Kidney (tissue), 13 donors: ENCODE measurements at regions not wholly inside any gene's neighbourhood (a gene's known extent, or its start where the extent isn't known, plus 50 kb on each side); places are given as distances from the start of the nearest gene placed in this dataset.

Source experiments
- DNase-seq, 5 donors: peaks; one replicate each; pipeline ENCODE4 v3.0.0-alpha.2; 2013 to 2020
- FAIRE-seq: peaks from 2 replicates; lab custom pipeline; 2012; peaks lifted over from hg19 to GRCh38; lab: Jason Lieb, UNC
- H3K27ac ChIP-seq, 2 donors: one replicate each; pipeline ENCODE4 v1.7.0; 2013; ENCODE audit warnings: low read depth in 2 of 2, low read length in 2 of 2, inconsistent platforms in 1 of 2
- H3K27me3 ChIP-seq: one replicate; pipeline ENCODE4 v1.7.1; 2013; ENCODE audit warnings: low read length, inconsistent platforms; ENCODE audit not compliant: control insufficient read depth, insufficient read depth
- H3K36me3 ChIP-seq, 3 donors: one replicate each; pipeline versions ENCODE4 v1.7.0 to v1.7.1; 2013; ENCODE audit warnings: low read length in 3 of 3, control low read depth in 1 of 3, inconsistent platforms in 1 of 3; ENCODE audit not compliant: insufficient read depth in 3 of 3, control insufficient read depth in 2 of 3
- H3K4me1 ChIP-seq, 3 donors: one replicate each; pipeline versions ENCODE4 v1.7.0 to v1.7.1; 2013; ENCODE audit warnings: low read length in 3 of 3, inconsistent platforms in 1 of 3, low read depth in 1 of 3; ENCODE audit not compliant: control insufficient read depth in 2 of 3, insufficient read depth in 2 of 3
- H3K4me3 ChIP-seq, 3 donors: one replicate each; pipeline versions ENCODE4 v1.7.0 to v1.8.1; 2013; ENCODE audit warnings: low read length in 3 of 3, control low read depth in 1 of 3, inconsistent platforms in 1 of 3
- H3K9ac ChIP-seq, 3 donors: one replicate each; pipeline versions ENCODE4 v1.7.0 to v1.7.1; 2013; ENCODE audit warnings: low read length in 3 of 3, control low read depth in 1 of 3, inconsistent platforms in 1 of 3
- H3K9me3 ChIP-seq, 3 donors: one replicate each; pipeline versions ENCODE4 v1.7.0 to v1.7.1; 2013; ENCODE audit warnings: low read length in 3 of 3, control low read depth in 1 of 3, inconsistent platforms in 1 of 3; ENCODE audit not compliant: control insufficient read depth in 2 of 3, insufficient read depth in 1 of 3
- intact Hi-C: fragments of 100-400 bp; cut with DNase I; formaldehyde crosslinking; loops from one replicate; pipeline ENCODE4 v1.11.1; 2022
- TF ChIP-seq, protein P1 (sequence below): IDR thresholded peaks from 3 replicates; pipeline ENCODE4 v1.5.1; 2012; ENCODE audit warnings: mild to moderate bottlenecking, moderate library complexity, borderline replicate concordance; ENCODE audit not compliant: insufficient read depth; ENCODE audit errors: extremely low read depth
- donor health status: control.
- donor health status: control.
- donor health status: control.
- donor health status: control.
- donor health status: control.
- donor health status: DM: yes; HTN: yes; CAD: no.
- donor health status: Normal renal cell carcinoma (clear cell type).

DNA sequence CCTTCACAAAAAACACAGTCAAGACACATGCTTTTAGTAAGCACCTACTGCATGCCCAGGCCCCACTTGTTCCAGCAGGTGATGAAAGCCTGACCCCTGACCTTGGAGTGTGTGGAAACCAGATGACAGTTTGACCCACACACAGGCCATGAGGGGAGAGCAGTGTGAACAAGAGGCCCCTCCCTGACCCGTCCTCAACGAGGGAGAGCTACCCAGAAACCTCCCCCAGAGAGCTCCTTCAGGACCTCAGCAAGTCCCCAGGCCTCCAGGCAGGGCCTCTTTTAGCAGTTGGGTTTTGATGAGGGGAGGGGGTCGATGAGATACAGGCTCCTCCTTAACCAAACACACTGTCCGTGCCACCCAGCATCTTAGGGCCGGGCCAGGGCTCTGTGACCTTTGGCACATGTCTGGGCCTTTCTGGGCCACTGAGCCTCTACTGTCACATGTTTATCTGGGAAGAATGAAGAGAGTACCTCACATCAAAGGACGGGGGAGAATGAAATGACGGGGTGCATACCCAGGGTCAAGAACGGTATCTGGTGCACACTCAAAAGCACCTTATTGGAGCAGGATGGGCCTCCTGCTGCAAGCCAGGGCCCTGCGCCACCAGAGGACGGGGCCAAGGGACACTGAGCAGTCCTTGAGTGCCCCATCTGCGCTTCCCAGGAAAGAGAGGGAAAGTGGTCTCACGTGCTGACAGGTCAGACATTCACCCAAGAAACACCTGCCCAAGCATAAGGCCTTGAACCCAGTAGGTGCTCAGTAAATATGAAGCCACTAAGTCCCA, 202.6 kb upstream of the ZMIZ1 start:
- H3K27ac ChIP-seq = no peak overlapping the region
- H3K9ac ChIP-seq = no peak overlapping the region
- no peak overlapping the region for H3K4me3 ChIP-seq
- peak in 1 of 5 donors; percentile 7 for DNase-seq
- H3K4me1 ChIP-seq = no peaks in the 10 kb centered on the region
- intact Hi-C loops = no loop called here
- H3K9me3 ChIP-seq = no peaks in the 10 kb centered on the region
- no peaks in the 10 kb centered on the region for H3K36me3 ChIP-seq
- TF ChIP-seq, protein P1, sequence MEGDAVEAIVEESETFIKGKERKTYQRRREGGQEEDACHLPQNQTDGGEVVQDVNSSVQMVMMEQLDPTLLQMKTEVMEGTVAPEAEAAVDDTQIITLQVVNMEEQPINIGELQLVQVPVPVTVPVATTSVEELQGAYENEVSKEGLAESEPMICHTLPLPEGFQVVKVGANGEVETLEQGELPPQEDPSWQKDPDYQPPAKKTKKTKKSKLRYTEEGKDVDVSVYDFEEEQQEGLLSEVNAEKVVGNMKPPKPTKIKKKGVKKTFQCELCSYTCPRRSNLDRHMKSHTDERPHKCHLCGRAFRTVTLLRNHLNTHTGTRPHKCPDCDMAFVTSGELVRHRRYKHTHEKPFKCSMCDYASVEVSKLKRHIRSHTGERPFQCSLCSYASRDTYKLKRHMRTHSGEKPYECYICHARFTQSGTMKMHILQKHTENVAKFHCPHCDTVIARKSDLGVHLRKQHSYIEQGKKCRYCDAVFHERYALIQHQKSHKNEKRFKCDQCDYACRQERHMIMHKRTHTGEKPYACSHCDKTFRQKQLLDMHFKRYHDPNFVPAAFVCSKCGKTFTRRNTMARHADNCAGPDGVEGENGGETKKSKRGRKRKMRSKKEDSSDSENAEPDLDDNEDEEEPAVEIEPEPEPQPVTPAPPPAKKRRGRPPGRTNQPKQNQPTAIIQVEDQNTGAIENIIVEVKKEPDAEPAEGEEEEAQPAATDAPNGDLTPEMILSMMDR = no peak
- no peaks in the 10 kb centered on the region for H3K27me3 ChIP-seq
- FAIRE-seq = no peak

DNA sequence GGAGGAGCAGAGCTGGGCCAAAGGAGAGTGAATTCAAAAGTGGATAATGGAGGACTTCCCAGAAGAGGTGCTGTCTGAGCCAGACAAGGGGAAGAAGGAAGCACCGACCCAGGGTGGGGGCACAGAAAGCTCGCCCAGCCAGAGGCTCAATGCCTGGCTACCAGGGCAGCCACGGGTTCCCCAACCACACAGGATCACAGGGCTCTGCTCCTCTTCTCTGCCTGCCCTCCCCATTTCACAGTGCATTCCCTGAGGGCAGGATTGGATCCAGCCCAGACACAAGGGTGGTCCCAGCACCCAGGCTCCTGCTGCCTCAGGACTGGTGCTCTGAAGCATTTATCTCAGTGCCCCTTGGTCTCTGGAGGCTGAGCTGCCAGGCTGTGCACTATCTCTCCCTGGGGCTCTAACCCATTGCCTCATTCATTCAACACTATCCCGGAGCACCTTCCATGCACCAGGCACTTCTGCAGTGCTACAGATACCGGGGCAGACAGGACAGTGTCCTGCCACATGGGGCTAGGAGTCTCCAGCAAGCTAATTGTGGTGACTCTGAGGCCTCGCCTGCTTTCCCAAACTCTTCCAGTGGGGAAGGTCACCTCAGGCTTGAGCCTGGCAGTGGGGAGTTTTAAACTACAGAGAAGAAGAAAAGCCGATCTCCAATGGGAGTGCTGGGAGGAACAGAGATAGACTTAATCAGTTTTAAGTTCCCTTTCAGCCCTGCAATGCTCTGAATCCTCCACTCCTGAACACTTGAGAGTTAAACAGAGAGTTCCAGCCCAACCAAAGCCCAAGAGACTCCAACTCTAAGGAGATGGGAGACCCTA, 201.8 kb upstream of the ZMIZ1 start:
- no peak for FAIRE-seq

DNA sequence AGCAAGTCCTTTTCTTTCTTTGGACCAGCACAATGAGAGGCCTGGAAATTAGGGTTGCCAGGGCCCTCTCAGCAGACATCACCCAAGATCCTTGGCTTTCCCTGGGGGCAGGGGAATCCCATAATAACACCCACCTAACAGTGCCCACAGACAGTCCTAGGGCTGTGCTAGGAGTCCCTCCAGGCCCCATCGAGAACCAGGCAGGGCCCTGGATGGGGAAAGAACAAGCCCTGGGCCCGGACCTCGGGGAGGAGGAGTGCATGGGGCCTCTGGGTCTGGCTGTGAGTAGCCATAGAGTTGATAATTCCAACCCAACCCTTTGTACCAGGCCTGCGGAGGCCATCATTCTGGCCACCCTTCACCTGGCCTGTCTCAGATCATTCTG, 201.2 kb upstream of the ZMIZ1 start:
- Histone ChIP-seq H3K9ac (no peak overlapping the region), H3K27me3 (no peaks in the 10 kb centered on the region), H3K4me1 (no peaks in the 10 kb centered on the region), H3K9me3 (no peaks in the 10 kb centered on the region), H3K4me3 (no peak overlapping the region), H3K27ac (no peak overlapping the region), H3K36me3 (no peaks in the 10 kb centered on the region)
- intact Hi-C loops = no loop called here
- FAIRE-seq (no peak), DNase-seq (no peak)
- TF ChIP-seq, protein P1 = no peak

More for the DNA sequence above, 201.8 kb upstream of the ZMIZ1 start:
- intact Hi-C loops = no loop called here
- peak in 1 of 5 donors; percentile 2 for DNase-seq
- no peaks in the 10 kb centered on the region for H3K4me1 ChIP-seq
- no peaks in the 10 kb centered on the region for H3K27me3 ChIP-seq
- H3K9me3 ChIP-seq = no peaks in the 10 kb centered on the region
- H3K9ac ChIP-seq = no peak overlapping the region
- no peak overlapping the region for H3K4me3 ChIP-seq
- no peaks in the 10 kb centered on the region for H3K36me3 ChIP-seq
- TF ChIP-seq, protein P1 = no peak
- H3K27ac ChIP-seq = no peak overlapping the region
